Upper lobe of left lung (tissue), 6 donors: ENCODE measurements at regions not wholly inside any gene's neighbourhood (a gene's known extent, or its start where the extent isn't known, plus 50 kb on each side); places are given as distances from the start of the nearest gene placed in this dataset.

Experiments used
- ATAC-seq, 2 donors: fragments of 200-7000 bp; cut with Tn5 transposase; one replicate each; pipeline ENCODE4 v1.9.1; 2022; ENCODE audit warnings: mild to moderate bottlenecking in 2 of 2, moderate library complexity in 2 of 2; ENCODE audit not compliant: low FRiP score in 2 of 2
- DNase-seq, 2 donors: peaks; one replicate each; pipeline ENCODE4 v3.0.0-alpha.2; 2019 to 2020
- H3K27ac ChIP-seq, 4 donors: fragments of 200-600 bp; sonication (generic); one replicate each; pipeline ENCODE4 v1.5.1; 2016 to 2019
- H3K27me3 ChIP-seq, 4 donors: fragments of 200-600 bp; sonication (generic); one replicate each; pipeline ENCODE4 v1.5.1; 2017 to 2019
- H3K36me3 ChIP-seq, 4 donors: fragments of 200-600 bp; sonication (generic); one replicate each; pipeline ENCODE4 v1.5.1; 2016 to 2019
- H3K4me1 ChIP-seq, 4 donors: fragments of 200-600 bp; sonication (generic); one replicate each; pipeline ENCODE4 v1.5.1; 2018 to 2019
- H3K4me3 ChIP-seq, 4 donors: fragments of 200-600 bp; sonication (generic); one replicate each; pipeline ENCODE4 v1.5.1; 2017 to 2019; ENCODE audit warnings: mild to moderate bottlenecking in 2 of 4, moderate library complexity in 1 of 4
- H3K9me3 ChIP-seq, 4 donors: fragments of 200-600 bp; sonication (generic); one replicate each; pipeline ENCODE4 v1.5.1; 2018 to 2019
- CTCF ChIP-seq, 6 experiments: fragments of 450-650 bp in 4 of 6; fragments of 200-600 bp in 2 of 6; sonication (generic) in 2 of 6; IDR thresholded peaks; one replicate each; pipeline ENCODE4 v1.5.1; 2016 to 2019; ENCODE audit warnings: antibody characterized with exemption in 6 of 6
- EP300 ChIP-seq, 4 donors: sonication (generic); formaldehyde crosslinking; IDR thresholded peaks; one replicate each; pipeline ENCODE4 v1.5.1; 2017; ENCODE audit warnings: antibody characterized with exemption in 4 of 4, control low read depth in 2 of 4
- POLR2A ChIP-seq, 4 donors: fragments of 450-650 bp; IDR thresholded peaks; one replicate each; pipeline ENCODE4 v1.5.1; 2016 to 2017; ENCODE audit warnings: antibody characterized with exemption in 4 of 4, mild to moderate bottlenecking in 2 of 4
- POLR2AphosphoS5 ChIP-seq, 2 donors: sonication (generic); formaldehyde crosslinking; IDR thresholded peaks; one replicate each; pipeline ENCODE4 v1.5.1; 2017; ENCODE audit warnings: antibody characterized with exemption in 2 of 2
- WGBS, 2 donors: methylation state at CpG; one replicate each; pipeline ENCODE4 v1.1.5; 2017 to 2018; 5-methylcytosine and 5-hydroxymethylcytosine counted together
- donor health status: DM: no; HTN: no; CAD: no; lungs with moderate emphysema.
- donor health status: DM: no; HTN: yes; CAD: no; lungs with severe emphysema.

GRCh38 chr5:112608975-112609374 is 128.7 kb upstream of the APC start:
- no peak for DNase-seq
- TF ChIP-seq POLR2A (IDR thresholded peaks at IDR 0.05), result no peak
- no peak for TF ChIP-seq POLR2AphosphoS5 (IDR thresholded peaks at IDR 0.05)
- no peak for TF ChIP-seq CTCF (IDR thresholded peaks at IDR 0.05)
- no peak for TF ChIP-seq EP300 (IDR thresholded peaks at IDR 0.05)
- Histone ChIP-seq H3K27me3 (no peaks in the 10 kb centered on the region), H3K4me1 (peaks cover 0 to 4% (median 0%) of the 10 kb centered on the region in 4 donors), H3K9me3 (no peaks in the 10 kb centered on the region), H3K4me3 (no peak overlapping the region), H3K36me3 (no peaks in the 10 kb centered on the region), H3K27ac (no peak overlapping the region)
- no peak for ATAC-seq
- WGBS, 2 donors, result 80 to 90% methylated on average over 1 of the region's 1 CpG

GRCh38 chr5:112612663-112613062 is 125.0 kb upstream of the APC start:
- Histone ChIP-seq H3K27ac (no peak overlapping the region), H3K36me3 (no peaks in the 10 kb centered on the region), H3K9me3 (no peaks in the 10 kb centered on the region), H3K27me3 (no peaks in the 10 kb centered on the region), H3K4me3 (no peak overlapping the region), H3K4me1 (peaks cover 0 to 6% (median 0%) of the 10 kb centered on the region in 4 donors)
- 63 to 78% methylated on average over 4 of the region's 4 CpGs for WGBS, 2 donors
- DNase-seq (no peak), ATAC-seq (peak in 1 of 2 donors; percentile 38)
- TF ChIP-seq POLR2A (IDR thresholded peaks at IDR 0.05) (no peak), POLR2AphosphoS5 (IDR thresholded peaks at IDR 0.05) (no peak), EP300 (IDR thresholded peaks at IDR 0.05) (no peak), CTCF (IDR thresholded peaks at IDR 0.05) (no peak)

- TF ChIP-seq POLR2A (IDR thresholded peaks at IDR 0.05), result no peak
- no peak for TF ChIP-seq EP300 (IDR thresholded peaks at IDR 0.05)
- TF ChIP-seq POLR2AphosphoS5 (IDR thresholded peaks at IDR 0.05), result no peak
- no peak for TF ChIP-seq CTCF (IDR thresholded peaks at IDR 0.05)
- no peak overlapping the region for H3K4me3 ChIP-seq
- peaks cover 0 to 6% (median 0%) of the 10 kb centered on the region in 4 donors for H3K4me1 ChIP-seq
- no peak overlapping the region for H3K27ac ChIP-seq
- no peaks in the 10 kb centered on the region for H3K9me3 ChIP-seq
- 82 to 91% methylated on average over 4 of the region's 4 CpGs for WGBS, 2 donors
- no peaks in the 10 kb centered on the region for H3K36me3 ChIP-seq
- no peaks in the 10 kb centered on the region for H3K27me3 ChIP-seq
- ATAC-seq (no peak), DNase-seq (no peak)
These were observed 123.4 kb upstream of the APC start for GRCh38 chr5:112614285-112614684.

GRCh38 chr5:112614986-112615385 is 122.7 kb upstream of the APC start:
- ATAC-seq (no peak), DNase-seq (no peak)
- H3K9me3 ChIP-seq, result no peaks in the 10 kb centered on the region
- peaks cover 0 to 6% (median 0%) of the 10 kb centered on the region in 4 donors for H3K4me1 ChIP-seq
- no peaks in the 10 kb centered on the region for H3K36me3 ChIP-seq
- H3K4me3 ChIP-seq, result no peak overlapping the region
- TF ChIP-seq POLR2A (IDR thresholded peaks at IDR 0.05) (no peak), CTCF (IDR thresholded peaks at IDR 0.05) (no peak), EP300 (IDR thresholded peaks at IDR 0.05) (no peak), POLR2AphosphoS5 (IDR thresholded peaks at IDR 0.05) (no peak)
- no peak overlapping the region for H3K27ac ChIP-seq
- H3K27me3 ChIP-seq, result no peaks in the 10 kb centered on the region
- WGBS, 2 donors, result 41 to 61% methylated on average over 1 of the region's 1 CpG

- no peak for ATAC-seq
- Histone ChIP-seq H3K4me1 (peaks cover 0 to 6% (median 0%) of the 10 kb centered on the region in 4 donors), H3K36me3 (no peaks in the 10 kb centered on the region), H3K9me3 (no peaks in the 10 kb centered on the region), H3K27ac (no peak overlapping the region), H3K27me3 (no peaks in the 10 kb centered on the region), H3K4me3 (peak overlapping the region in 1 of 4 donors; percentile 6)
- DNase-seq, result no peak
- TF ChIP-seq CTCF (IDR thresholded peaks at IDR 0.05) (no peak), POLR2A (IDR thresholded peaks at IDR 0.05) (no peak)
- 70 to 76% methylated on average over 8 of the region's 8 CpGs for WGBS, 2 donors
These were observed 120.7 kb upstream of the APC start for GRCh38 chr5:112616812-112617547.
